ENCODE measurements at regions not wholly inside any gene's neighbourhood (a gene's known extent, or its start where the extent isn't known, plus 50 kb on each side); places are given as distances from the start of the nearest gene placed in this dataset.

GRCh38 chr7:35339811-35340210 is 85.9 kb upstream of the TBX20 start:
- DNase-seq (ENCODE audit: low spot score): no peak

GRCh38 chr7:35336444-35336843 is 82.5 kb upstream of the TBX20 start:
- no peak for DNase-seq (ENCODE audit: low spot score)

- no peak for DNase-seq (ENCODE audit: low spot score)
Measured at GRCh38 chr7:35334506-35334905, 80.6 kb upstream of the TBX20 start.

GRCh38 chr7:35333265-35333664 is 79.4 kb upstream of the TBX20 start:
- DNase-seq (ENCODE audit: low spot score): no peak

GRCh38 chr7:35331730-35332678 is 78.1 kb upstream of the TBX20 start:
- DNase-seq (ENCODE audit: low spot score): no peak

GRCh38 chr7:35329026-35329425 is 75.1 kb upstream of the TBX20 start:
- no peak for DNase-seq (ENCODE audit: low spot score)

- DNase-seq (ENCODE audit: low spot score): no peak
Measured at GRCh38 chr7:35319606-35320005, 65.7 kb upstream of the TBX20 start.

- DNase-seq (ENCODE audit: low spot score): no peak
Measured at GRCh38 chr7:35316549-35316948, 62.6 kb upstream of the TBX20 start.

GRCh38 chr7:35315517-35315916 is 61.6 kb upstream of the TBX20 start:
- DNase-seq (ENCODE audit: low spot score): no peak

GRCh38 chr7:35314354-35314753 is 60.5 kb upstream of the TBX20 start:
- DNase-seq (ENCODE audit: low spot score): no peak

- DNase-seq (ENCODE audit: low spot score): no peak
Measured at GRCh38 chr7:35313575-35313974, 59.7 kb upstream of the TBX20 start.
